T47D (cell line): ENCODE measurements at regions not wholly inside any gene's neighbourhood (a gene's known extent, or its start where the extent isn't known, plus 50 kb on each side); places are given as distances from the start of the nearest gene placed in this dataset.

ENCODE experiments used
- DNase-seq, 2 experiments: peaks; one replicate each; pipeline versions ENCODE4 v3.0.0 to v3.0.0-alpha.2; 2011 to 2012; ENCODE audit warnings: low read depth in 1 of 2, low spot score in 1 of 2
- JUND ChIP-seq: IDR thresholded peaks from 2 replicates; pipeline ENCODE4 v1.6.1; 2012; ENCODE audit warnings: low read depth
- in situ Hi-C: cut with HindIII; loops from 2 replicates; pipeline ENCODE4 v1.10.0; 2016; ENCODE audit warnings: low sequenced_read_pairs, low pct_unique_long_range_greater_than_20kb

- in situ Hi-C loops: no loop called here
- DNase-seq: no peak
- no peak for TF ChIP-seq JUND
Observed at GRCh38 chr2:64380853-64381527, 73.0 kb upstream of the LGALSL start.

- in situ Hi-C loops: no loop called here
- TF ChIP-seq JUND: no peak
- no peak for DNase-seq
Observed at GRCh38 chr2:64383016-64383591, 70.9 kb upstream of the LGALSL start.

- in situ Hi-C loops: no loop called here
- DNase-seq: no peak
- TF ChIP-seq JUND: no peak
Observed at GRCh38 chr2:64383881-64384280, 70.1 kb upstream of the LGALSL start.

GRCh38 chr2:64386676-64387075 lies 67.3 kb upstream of the LGALSL start:
- in situ Hi-C loops: no loop called here
- DNase-seq: no peak
- no peak for TF ChIP-seq JUND

- TF ChIP-seq JUND: no peak
- in situ Hi-C loops: no loop called here
- DNase-seq: no peak
Observed at GRCh38 chr2:64390586-64390985, 63.4 kb upstream of the LGALSL start.

- in situ Hi-C loops: no loop called here
- TF ChIP-seq JUND: no peak
- no peak for DNase-seq
Observed at GRCh38 chr2:64391424-64391823, 62.5 kb upstream of the LGALSL start.

- in situ Hi-C loops: no loop called here
- TF ChIP-seq JUND: no peak
- DNase-seq: no peak
Observed at GRCh38 chr2:64391940-64392339, 62.0 kb upstream of the LGALSL start.

- in situ Hi-C loops: no loop called here
Observed at GRCh38 chr2:64392529-64392928, 61.4 kb upstream of the LGALSL start.

GRCh38 chr2:64393383-64394010 lies 60.5 kb upstream of the LGALSL start:
- peak in 1 of 2 experiments; percentile 5 for DNase-seq
- in situ Hi-C loops: no loop called here
- no peak for TF ChIP-seq JUND

More at GRCh38 chr2:64392529-64392928, 61.4 kb upstream of the LGALSL start:
- no peak for TF ChIP-seq JUND
- no peak for DNase-seq

- in situ Hi-C loops: no loop called here
- DNase-seq: no peak
- no peak for TF ChIP-seq JUND
Observed at GRCh38 chr2:64394153-64394552, 59.8 kb upstream of the LGALSL start.

GRCh38 chr2:64396001-64396400 lies 58.0 kb upstream of the LGALSL start:
- TF ChIP-seq JUND: no peak
- in situ Hi-C loops: no loop called here
- no peak for DNase-seq

- in situ Hi-C loops: no loop called here
- TF ChIP-seq JUND: no peak
- DNase-seq: no peak
Observed at GRCh38 chr2:64396551-64396950, 57.4 kb upstream of the LGALSL start.

- DNase-seq: no peak
- in situ Hi-C loops: no loop called here
- no peak for TF ChIP-seq JUND
Observed at GRCh38 chr2:64398516-64399129, 55.3 kb upstream of the LGALSL start.
